ENCODE measurements at regions not wholly inside any gene's neighbourhood (a gene's known extent, or its start where the extent isn't known, plus 50 kb on each side); places are given as distances from the start of the nearest gene placed in this dataset.
"Not testable (repeated sequence)": the region's sequence is repeated elsewhere in the genome, so short reads cannot be mapped to it uniquely, and the experiment has no call there.

DNA sequence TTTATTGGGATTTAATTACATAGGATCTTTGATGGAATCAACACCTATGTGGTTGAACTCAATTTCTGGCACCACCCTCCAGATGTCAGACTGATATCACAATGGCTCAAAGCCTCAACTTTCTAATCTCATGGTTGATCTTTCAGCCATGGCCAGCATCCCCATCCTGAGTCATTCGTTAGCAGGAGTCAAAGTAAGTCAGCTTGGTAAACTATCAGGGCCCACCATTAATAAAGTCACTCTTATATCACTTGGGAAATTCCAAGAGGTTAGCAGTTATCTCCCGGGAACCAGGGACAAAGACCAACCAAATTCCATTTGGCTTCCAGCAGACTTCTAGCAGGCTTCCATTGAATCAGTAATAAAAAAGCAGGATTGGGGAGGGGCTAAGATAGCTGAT, 50.7 kb upstream of the TNFSF4 start:
- Histone ChIP-seq H3K27me3 (ENCODE audit: low read depth, low read length) (no peaks in the 10 kb centered on the region), H3K27ac (ENCODE audit: low read length) (no peak overlapping the region), H3K36me3 (ENCODE audit: control insufficient read depth in 1 of 2, insufficient read depth in 2 of 2, low read length in 2 of 2) (no peaks in the 10 kb centered on the region), H3K4me3 (ENCODE audit: low read depth in 1 of 2, low read length in 2 of 2) (no peak overlapping the region), H3K4me1 (ENCODE audit: control insufficient read depth in 1 of 2, insufficient read depth in 2 of 2, low read length in 2 of 2) (no peaks in the 10 kb centered on the region), H3K9me3 (ENCODE audit: control insufficient read depth in 1 of 2, low read length in 2 of 2) (peaks cover 0 to 9% of the 10 kb centered on the region in 2 donors)

- no peaks in the 10 kb centered on the region for H3K27me3 ChIP-seq (ENCODE audit: low read depth, low read length)
- no peaks in the 10 kb centered on the region for H3K36me3 ChIP-seq (ENCODE audit: control insufficient read depth in 1 of 2, insufficient read depth in 2 of 2, low read length in 2 of 2)
- peaks cover 0 to 9% of the 10 kb centered on the region in 2 donors for H3K9me3 ChIP-seq (ENCODE audit: control insufficient read depth in 1 of 2, low read length in 2 of 2)
- no peak overlapping the region for H3K4me3 ChIP-seq (ENCODE audit: low read depth in 1 of 2, low read length in 2 of 2)
- no peak overlapping the region for H3K27ac ChIP-seq (ENCODE audit: low read length)
- no peaks in the 10 kb centered on the region for H3K4me1 ChIP-seq (ENCODE audit: control insufficient read depth in 1 of 2, insufficient read depth in 2 of 2, low read length in 2 of 2)
Observed at GRCh38 chr1:173258479-173259264, 51.5 kb upstream of the TNFSF4 start.

- not testable (repeated sequence) for H3K36me3 ChIP-seq (ENCODE audit: control insufficient read depth in 1 of 2, insufficient read depth in 2 of 2, low read length in 2 of 2); H3K27me3 ChIP-seq (ENCODE audit: low read depth, low read length); H3K9me3 ChIP-seq (ENCODE audit: control insufficient read depth in 1 of 2, low read length in 2 of 2); H3K4me3 ChIP-seq (ENCODE audit: low read depth in 1 of 2, low read length in 2 of 2); H3K27ac ChIP-seq (ENCODE audit: low read length); H3K4me1 ChIP-seq (ENCODE audit: control insufficient read depth in 1 of 2, insufficient read depth in 2 of 2, low read length in 2 of 2)
Observed at GRCh38 chr1:173260329-173260728, 53.2 kb upstream of the TNFSF4 start.

- Histone ChIP-seq H3K27me3 (ENCODE audit: low read depth, low read length) (no peaks in the 10 kb centered on the region), H3K4me3 (ENCODE audit: low read depth in 1 of 2, low read length in 2 of 2) (no peak overlapping the region), H3K9me3 (ENCODE audit: control insufficient read depth in 1 of 2, low read length in 2 of 2) (no peaks in the 10 kb centered on the region), H3K27ac (ENCODE audit: low read length) (no peak overlapping the region), H3K36me3 (ENCODE audit: control insufficient read depth in 1 of 2, insufficient read depth in 2 of 2, low read length in 2 of 2) (no peaks in the 10 kb centered on the region), H3K4me1 (ENCODE audit: control insufficient read depth in 1 of 2, insufficient read depth in 2 of 2, low read length in 2 of 2) (no peaks in the 10 kb centered on the region)
Observed at GRCh38 chr1:173266841-173267240, 59.7 kb upstream of the TNFSF4 start.

DNA sequence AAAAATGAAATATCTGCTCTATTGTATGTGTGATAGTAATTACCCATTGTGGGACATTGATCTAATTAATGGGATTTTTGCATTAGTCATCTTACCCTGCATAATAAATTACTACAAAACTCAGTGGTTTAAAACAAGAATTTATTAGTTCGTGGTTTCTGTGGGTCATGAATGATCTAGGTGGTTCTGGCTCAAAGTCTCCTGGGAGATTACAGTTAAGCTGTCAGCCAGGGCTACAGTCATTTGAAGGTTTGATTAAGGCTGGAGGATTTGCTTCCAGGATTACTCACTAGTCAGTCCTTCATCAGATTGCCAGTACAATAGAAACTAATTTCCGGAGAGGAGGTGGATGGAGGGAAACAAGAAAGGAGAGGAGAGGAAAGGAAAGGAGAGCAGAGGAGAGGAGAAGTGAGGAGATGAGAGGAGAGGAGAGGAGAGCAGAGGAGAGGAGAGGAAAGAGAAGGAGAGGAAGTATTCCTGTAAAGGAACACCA, 60.4 kb upstream of the TNFSF4 start:
- Histone ChIP-seq H3K9me3 (ENCODE audit: control insufficient read depth in 1 of 2, low read length in 2 of 2) (no peaks in the 10 kb centered on the region), H3K36me3 (ENCODE audit: control insufficient read depth in 1 of 2, insufficient read depth in 2 of 2, low read length in 2 of 2) (no peaks in the 10 kb centered on the region), H3K27ac (ENCODE audit: low read length) (no peak overlapping the region)

GRCh38 chr1:173268261-173268660, 61.1 kb upstream of the TNFSF4 start:
- H3K27ac ChIP-seq (ENCODE audit: low read length), result no peak overlapping the region
- no peaks in the 10 kb centered on the region for H3K36me3 ChIP-seq (ENCODE audit: control insufficient read depth in 1 of 2, insufficient read depth in 2 of 2, low read length in 2 of 2)
- no peaks in the 10 kb centered on the region for H3K9me3 ChIP-seq (ENCODE audit: control insufficient read depth in 1 of 2, low read length in 2 of 2)
- no peaks in the 10 kb centered on the region for H3K27me3 ChIP-seq (ENCODE audit: low read depth, low read length)
- H3K4me3 ChIP-seq (ENCODE audit: low read depth in 1 of 2, low read length in 2 of 2), result no peak overlapping the region
- no peaks in the 10 kb centered on the region for H3K4me1 ChIP-seq (ENCODE audit: control insufficient read depth in 1 of 2, insufficient read depth in 2 of 2, low read length in 2 of 2)

More for the DNA sequence above, 60.4 kb upstream of the TNFSF4 start:
- no peak overlapping the region for H3K4me3 ChIP-seq (ENCODE audit: low read depth in 1 of 2, low read length in 2 of 2)
- no peaks in the 10 kb centered on the region for H3K27me3 ChIP-seq (ENCODE audit: low read depth, low read length)
- no peaks in the 10 kb centered on the region for H3K4me1 ChIP-seq (ENCODE audit: control insufficient read depth in 1 of 2, insufficient read depth in 2 of 2, low read length in 2 of 2)

DNA sequence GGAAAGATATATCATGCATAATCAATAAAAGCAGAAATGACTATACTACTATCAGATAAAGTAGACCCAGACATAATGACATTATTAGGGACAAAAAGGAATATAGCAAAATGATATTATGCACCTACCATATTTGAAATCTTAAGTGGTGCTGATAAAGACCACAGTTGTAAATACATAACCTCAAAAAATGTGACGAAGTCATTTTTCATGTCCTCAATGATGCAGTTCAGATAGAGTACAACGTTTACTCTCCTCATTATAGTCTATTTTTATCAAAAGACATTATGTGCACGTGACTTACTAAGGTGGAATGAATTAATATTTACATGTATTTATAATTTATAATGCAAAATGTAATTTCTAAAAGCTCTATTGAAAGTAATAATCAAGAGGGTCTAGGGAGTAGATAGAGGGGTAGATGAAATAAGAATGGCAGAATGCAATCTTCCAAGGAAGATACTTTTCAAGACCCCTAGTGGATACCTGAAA, 61.7 kb upstream of the TNFSF4 start:
- no peaks in the 10 kb centered on the region for H3K27me3 ChIP-seq (ENCODE audit: low read depth, low read length)
- H3K36me3 ChIP-seq (ENCODE audit: control insufficient read depth in 1 of 2, insufficient read depth in 2 of 2, low read length in 2 of 2), result no peaks in the 10 kb centered on the region
- H3K9me3 ChIP-seq (ENCODE audit: control insufficient read depth in 1 of 2, low read length in 2 of 2), result no peaks in the 10 kb centered on the region
- no peak overlapping the region for H3K4me3 ChIP-seq (ENCODE audit: low read depth in 1 of 2, low read length in 2 of 2)
- no peaks in the 10 kb centered on the region for H3K4me1 ChIP-seq (ENCODE audit: control insufficient read depth in 1 of 2, insufficient read depth in 2 of 2, low read length in 2 of 2)
- H3K27ac ChIP-seq (ENCODE audit: low read length), result no peak overlapping the region

DNA sequence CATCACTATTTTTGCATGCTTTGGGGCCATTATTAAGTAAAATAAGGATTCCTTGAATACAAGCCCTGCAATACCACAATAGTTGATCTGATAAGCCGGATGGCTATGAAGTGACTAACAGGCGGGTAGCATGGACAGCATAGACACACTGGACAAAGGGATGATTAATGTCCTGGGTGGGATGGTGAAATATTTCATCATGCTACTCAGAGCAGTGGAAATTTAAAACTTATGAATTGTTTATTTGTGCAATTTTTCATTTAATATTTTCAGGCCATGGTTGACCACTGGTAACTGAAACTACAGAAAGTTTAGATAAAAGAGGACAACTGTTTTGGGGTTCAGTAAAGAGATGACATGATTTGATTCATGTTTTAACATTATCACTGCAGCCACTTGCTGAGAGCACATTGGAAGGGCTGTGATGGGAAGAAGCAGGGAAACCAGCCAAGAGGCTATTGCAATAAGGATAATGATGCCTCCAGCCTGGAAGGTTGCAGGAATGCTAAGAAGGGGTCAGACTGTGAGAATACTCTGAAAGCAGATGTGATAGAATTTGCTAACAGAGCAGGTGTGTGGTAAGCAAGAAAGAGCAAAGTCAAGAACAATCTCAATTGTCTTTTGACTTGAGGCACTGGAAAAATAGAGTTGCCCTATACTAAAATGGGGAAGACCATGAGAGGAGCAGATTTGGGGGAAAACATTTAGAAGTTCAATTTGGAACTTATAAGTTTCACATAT, 62.5 kb upstream of the TNFSF4 start:
- no peaks in the 10 kb centered on the region for H3K9me3 ChIP-seq (ENCODE audit: control insufficient read depth in 1 of 2, low read length in 2 of 2)
- no peak overlapping the region for H3K27ac ChIP-seq (ENCODE audit: low read length)
- no peaks in the 10 kb centered on the region for H3K4me1 ChIP-seq (ENCODE audit: control insufficient read depth in 1 of 2, insufficient read depth in 2 of 2, low read length in 2 of 2)
- no peaks in the 10 kb centered on the region for H3K27me3 ChIP-seq (ENCODE audit: low read depth, low read length)
- H3K36me3 ChIP-seq (ENCODE audit: control insufficient read depth in 1 of 2, insufficient read depth in 2 of 2, low read length in 2 of 2), result no peaks in the 10 kb centered on the region
- H3K4me3 ChIP-seq (ENCODE audit: low read depth in 1 of 2, low read length in 2 of 2), result no peak overlapping the region

DNA sequence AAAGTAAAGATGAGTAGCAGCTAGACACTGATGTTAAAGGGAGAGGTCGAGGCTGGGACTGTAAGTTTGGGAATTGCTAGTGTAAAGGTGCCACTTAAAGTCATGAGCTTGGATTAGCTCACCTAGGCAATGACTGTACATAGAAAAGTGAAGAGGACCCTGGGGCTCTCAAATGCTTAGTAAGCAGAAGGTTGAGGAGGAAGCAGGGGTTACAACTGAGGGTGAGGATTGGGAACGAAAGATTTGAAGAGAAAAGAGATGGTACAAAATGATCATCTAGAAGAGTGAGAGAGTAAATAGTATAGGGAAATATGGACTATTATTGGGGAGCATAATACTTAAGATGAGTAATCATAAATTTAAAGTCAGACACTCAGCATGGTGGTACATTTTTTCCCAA, 63.1 kb upstream of the TNFSF4 start:
- no peak overlapping the region for H3K4me3 ChIP-seq (ENCODE audit: low read depth in 1 of 2, low read length in 2 of 2)
- H3K27ac ChIP-seq (ENCODE audit: low read length), result no peak overlapping the region
- H3K27me3 ChIP-seq (ENCODE audit: low read depth, low read length), result no peaks in the 10 kb centered on the region
- H3K9me3 ChIP-seq (ENCODE audit: control insufficient read depth in 1 of 2, low read length in 2 of 2), result no peaks in the 10 kb centered on the region
- H3K36me3 ChIP-seq (ENCODE audit: control insufficient read depth in 1 of 2, insufficient read depth in 2 of 2, low read length in 2 of 2), result no peaks in the 10 kb centered on the region
- H3K4me1 ChIP-seq (ENCODE audit: control insufficient read depth in 1 of 2, insufficient read depth in 2 of 2, low read length in 2 of 2), result no peaks in the 10 kb centered on the region

DNA sequence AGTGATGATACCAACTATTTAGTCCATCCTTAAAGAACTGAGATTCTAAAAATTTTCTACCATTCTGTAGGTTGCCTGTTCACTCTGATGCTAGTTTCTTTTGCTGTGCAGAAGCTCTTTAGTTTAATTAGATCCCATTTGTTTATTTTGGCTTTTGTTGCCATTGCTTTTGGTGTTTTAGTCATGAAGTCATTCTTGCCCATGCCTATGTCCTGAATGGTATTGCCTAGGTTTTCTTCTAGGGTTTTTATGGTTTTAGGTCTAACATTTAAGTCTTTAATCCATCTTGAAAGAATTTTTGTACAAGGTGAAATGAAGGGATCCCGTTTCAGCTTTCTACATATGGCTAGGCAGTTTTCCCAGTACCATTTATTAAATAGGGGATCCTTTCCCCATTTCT, 63.9 kb upstream of the TNFSF4 start:
- H3K4me3 ChIP-seq (ENCODE audit: low read depth in 1 of 2, low read length in 2 of 2); H3K9me3 ChIP-seq (ENCODE audit: control insufficient read depth in 1 of 2, low read length in 2 of 2); H3K4me1 ChIP-seq (ENCODE audit: control insufficient read depth in 1 of 2, insufficient read depth in 2 of 2, low read length in 2 of 2); H3K27ac ChIP-seq (ENCODE audit: low read length); H3K27me3 ChIP-seq (ENCODE audit: low read depth, low read length); H3K36me3 ChIP-seq (ENCODE audit: control insufficient read depth in 1 of 2, insufficient read depth in 2 of 2, low read length in 2 of 2): not testable (repeated sequence)

- H3K36me3 ChIP-seq (ENCODE audit: control insufficient read depth in 1 of 2, insufficient read depth in 2 of 2, low read length in 2 of 2), result no peaks in the 10 kb centered on the region
- H3K4me3 ChIP-seq (ENCODE audit: low read depth in 1 of 2, low read length in 2 of 2), result no peak overlapping the region
- H3K4me1 ChIP-seq (ENCODE audit: control insufficient read depth in 1 of 2, insufficient read depth in 2 of 2, low read length in 2 of 2), result no peaks in the 10 kb centered on the region
- H3K27me3 ChIP-seq (ENCODE audit: low read depth, low read length), result no peaks in the 10 kb centered on the region
- no peaks in the 10 kb centered on the region for H3K9me3 ChIP-seq (ENCODE audit: control insufficient read depth in 1 of 2, low read length in 2 of 2)
- no peak overlapping the region for H3K27ac ChIP-seq (ENCODE audit: low read length)
Observed at GRCh38 chr1:173275496-173275895, 68.4 kb upstream of the TNFSF4 start.

Data from muscle layer of duodenum (tissue), 2 donors.